ENCODE measurements at regions not wholly inside any gene's neighbourhood (a gene's known extent, or its start where the extent isn't known, plus 50 kb on each side); places are given as distances from the start of the nearest gene placed in this dataset.
"Not testable (repeated sequence)": the region's sequence is repeated elsewhere in the genome, so short reads cannot be mapped to it uniquely, and the experiment has no call there.

GRCh38 chr1:31510853-31511789, 65.2 kb upstream of the TINAGL1 start:
- DNase-seq (ENCODE audit: low read depth, low spot score) = no peak

DNA sequence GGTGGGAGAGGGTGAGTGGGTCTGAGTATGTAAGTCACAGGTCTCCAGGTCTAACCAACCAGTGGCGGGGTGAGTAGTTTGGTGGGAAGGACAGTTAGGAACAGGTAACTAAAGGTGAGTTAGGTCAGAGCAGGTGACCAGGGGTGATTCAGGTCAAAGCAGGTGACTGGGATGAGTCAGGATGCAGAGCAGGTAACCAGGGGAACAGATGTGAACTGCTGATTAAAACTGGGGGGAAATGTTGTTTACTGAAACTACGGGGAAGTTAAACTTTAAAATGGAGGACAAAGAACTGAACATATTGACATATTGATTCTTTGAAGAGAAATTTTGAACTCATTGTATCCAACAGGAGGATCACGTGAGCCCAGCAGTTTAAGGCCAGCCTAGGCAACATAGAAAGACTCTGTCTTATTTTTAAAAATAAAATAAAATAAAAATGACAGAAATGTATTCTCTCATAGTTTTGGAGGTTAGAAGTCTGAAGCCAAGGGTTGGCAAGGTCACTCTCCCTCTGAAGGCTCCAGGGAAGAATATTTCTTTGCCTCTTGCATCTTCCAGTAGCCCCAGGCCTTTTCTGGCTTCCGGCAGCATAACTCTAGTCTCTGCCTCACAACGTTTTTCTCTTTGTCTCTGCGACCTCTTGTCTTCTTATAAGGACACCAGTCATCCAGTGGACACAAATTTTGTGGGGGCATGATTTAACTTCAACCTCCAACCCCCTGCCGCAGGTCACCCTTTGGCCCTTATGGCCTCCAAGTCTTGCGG, 64.3 kb upstream of the TINAGL1 start:
- DNase-seq (ENCODE audit: low read depth, low spot score) = no peak

GRCh38 chr1:31514117-31514516, 62.2 kb upstream of the TINAGL1 start:
- no peak for DNase-seq (ENCODE audit: low read depth, low spot score)

DNA sequence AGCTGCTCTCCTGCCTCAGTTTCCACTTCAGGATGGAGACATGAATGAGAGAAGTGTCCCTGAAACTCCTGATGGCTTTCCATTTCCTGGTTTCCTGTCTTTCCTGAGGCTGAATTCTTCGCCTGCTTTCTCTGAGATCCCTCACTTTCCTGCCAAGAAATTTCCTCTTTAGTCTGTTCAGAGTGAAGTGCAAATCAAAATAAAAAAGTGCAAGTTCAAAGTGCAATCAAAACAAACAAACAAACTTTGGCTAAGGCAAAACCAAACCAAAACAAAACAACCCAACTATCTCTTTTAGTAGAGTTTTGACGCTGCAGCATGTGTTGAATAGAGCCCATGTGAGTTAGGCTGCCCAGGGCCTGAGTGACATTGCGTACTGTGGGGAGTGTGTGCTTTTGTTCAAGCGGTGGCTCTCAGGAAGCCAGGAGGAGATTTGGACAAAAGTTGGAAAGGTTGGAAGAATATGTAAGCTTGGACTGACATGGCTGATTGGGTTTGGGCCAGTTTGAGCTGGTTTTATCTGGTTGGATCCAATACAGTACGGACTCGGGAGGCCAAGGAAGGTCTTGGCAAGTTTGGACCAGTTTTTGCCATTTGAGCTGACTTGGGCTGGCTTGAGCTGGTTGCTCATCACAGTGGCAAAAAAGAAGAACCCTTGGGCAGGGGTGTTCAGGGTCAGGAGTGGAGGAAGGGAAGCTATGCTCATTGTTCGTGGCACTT, 61.1 kb upstream of the TINAGL1 start:
- no peak for DNase-seq (ENCODE audit: low read depth, low spot score)

- no peak for DNase-seq (ENCODE audit: low read depth, low spot score)
These were observed 60.4 kb upstream of the TINAGL1 start for GRCh38 chr1:31515936-31516335.

- no peak for DNase-seq (ENCODE audit: low read depth, low spot score)
These were observed 59.0 kb upstream of the TINAGL1 start for GRCh38 chr1:31517301-31517700.

DNA sequence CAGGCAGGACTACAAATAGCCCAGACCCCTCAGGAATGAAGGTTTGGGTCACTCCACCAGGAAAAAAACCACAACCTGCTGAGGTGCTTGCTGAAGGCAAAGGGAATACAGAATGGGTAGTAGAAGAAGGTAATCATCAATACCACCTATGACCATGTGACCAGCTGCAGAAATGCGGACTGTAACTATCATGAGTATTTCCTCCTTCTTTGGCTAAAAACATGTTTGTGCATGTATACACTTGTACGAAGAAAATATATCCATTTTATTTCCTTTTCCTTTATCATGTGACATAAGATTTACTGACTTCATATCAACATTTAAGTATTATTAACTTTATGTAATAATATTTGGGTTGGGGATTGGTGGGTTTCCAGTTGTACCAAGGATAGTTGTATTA, 58.3 kb upstream of the TINAGL1 start:
- DNase-seq (ENCODE audit: low read depth, low spot score) = not testable (repeated sequence)

DNA sequence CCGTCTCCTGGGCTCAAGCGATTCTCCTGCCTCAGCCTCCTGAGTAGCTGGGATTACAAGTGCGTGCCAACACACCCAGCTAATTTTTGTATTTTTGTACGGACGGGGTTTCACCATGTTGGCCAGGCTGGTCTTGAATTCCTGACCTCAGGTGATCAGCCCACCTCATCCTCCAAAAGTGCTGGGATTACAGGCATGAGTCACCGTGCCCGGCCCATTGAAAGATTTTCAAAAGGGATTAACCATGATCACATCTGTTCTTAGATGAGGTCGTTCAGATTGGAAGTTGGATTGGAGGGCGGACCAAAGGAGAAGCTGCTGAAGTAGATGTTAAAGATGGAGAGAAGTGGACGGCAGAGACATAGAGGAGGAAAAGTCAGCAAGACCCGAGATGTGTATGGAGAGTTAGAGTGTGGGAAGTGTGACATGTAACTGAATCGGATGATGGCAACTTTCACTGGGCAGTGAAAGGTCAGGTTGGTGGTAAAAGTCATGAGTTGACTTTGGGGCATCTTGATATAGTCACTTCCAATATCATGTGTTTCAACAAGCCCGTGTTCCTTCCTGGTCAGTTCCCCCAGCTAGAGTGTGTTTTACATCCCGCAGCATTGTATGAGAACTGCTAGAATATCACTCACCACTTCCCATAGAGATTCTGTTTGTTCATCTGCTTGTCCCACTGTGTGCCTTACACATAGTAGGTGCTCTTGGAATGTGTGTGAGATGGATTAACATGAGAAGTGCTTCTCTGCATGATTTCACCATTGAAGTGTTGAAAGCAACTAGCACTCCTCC, 54.4 kb upstream of the TINAGL1 start:
- no peak for DNase-seq (ENCODE audit: low read depth, low spot score)

GRCh38 chr1:31522556-31522845, 53.8 kb upstream of the TINAGL1 start:
- no peak for DNase-seq (ENCODE audit: low read depth, low spot score)

DNA sequence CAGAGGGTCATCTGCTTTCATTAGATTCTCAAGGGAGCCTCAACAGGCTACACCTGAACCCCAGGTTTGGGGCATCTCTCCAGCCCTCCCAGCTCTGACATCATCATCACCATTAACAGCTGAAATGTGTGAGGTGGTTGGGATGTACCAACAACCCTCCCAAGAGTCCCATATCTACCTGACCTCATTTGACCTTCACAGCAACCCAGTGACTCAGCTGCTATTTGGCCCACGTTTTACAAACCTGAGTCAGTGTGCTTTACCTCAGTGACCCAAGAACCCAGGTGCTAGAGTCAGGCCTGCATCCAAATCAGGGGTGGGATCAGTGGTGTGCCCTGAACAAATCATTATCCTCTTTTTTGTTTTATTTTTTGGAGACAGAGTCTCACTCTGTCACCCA, 53.3 kb upstream of the TINAGL1 start:
- no peak for DNase-seq (ENCODE audit: low read depth, low spot score)

DNA sequence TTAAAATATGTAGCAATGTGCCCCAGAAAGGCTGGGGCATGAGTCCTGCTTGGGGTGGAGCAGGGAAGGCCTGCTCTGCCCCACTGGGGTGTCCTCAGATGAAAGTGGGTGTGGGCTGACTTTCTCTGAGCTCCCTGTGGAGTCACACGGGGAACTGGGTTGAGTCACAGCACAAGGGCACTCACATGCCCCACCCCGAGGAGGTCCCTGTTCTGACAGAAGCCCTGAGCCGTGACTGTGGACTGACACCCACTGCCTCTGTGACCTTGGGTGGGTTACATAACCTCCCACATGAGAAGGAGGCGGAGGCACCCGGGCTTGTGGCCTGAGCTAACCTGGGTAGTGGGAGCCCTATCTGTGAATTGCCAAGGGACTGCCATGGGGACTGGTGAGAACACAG, 52.5 kb upstream of the TINAGL1 start:
- no peak for DNase-seq (ENCODE audit: low read depth, low spot score)

DNA sequence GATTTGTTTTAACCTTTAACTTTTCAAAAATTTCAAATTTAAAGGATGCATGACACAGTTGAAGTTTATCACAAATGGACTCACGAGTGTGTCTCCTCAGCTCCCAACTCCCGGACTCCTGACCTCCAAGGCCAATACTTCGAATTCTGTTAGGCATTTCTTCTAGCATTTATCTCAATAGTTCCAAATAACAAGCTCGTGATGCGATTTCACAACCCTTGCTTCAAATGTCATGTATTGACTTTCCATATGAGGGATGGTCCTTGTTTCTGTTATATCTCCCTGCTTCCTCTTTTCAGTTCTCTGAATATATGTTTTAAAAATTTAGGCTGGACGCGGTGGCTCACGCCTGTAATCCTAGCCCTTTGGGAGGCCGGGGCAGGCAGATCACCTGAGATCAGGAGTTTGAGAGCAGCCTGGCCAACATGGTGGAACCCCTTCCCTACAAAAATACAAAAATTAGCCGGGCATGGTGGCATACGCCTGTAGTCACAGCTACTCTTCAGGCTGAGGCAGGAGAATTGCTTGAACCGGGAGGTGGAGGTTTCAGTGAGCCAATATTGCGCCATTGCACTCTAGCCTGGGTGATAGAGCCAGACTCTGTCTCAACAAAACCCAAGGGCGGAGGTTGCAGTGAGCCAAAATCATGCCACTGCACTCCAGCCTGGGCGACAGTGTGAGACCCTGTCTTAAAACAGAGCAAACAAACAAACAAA, 52.0 kb upstream of the TINAGL1 start:
- DNase-seq (ENCODE audit: low read depth, low spot score) = no peak
